ENCODE measurements at regions not wholly inside any gene's neighbourhood (a gene's known extent, or its start where the extent isn't known, plus 50 kb on each side); places are given as distances from the start of the nearest gene placed in this dataset.
"Not testable (repeated sequence)": the region's sequence is repeated elsewhere in the genome, so short reads cannot be mapped to it uniquely, and the experiment has no call there.

- Mint-ChIP-seq H3K4me3 (ENCODE audit: unreplicated experiment) (no peak overlapping the region), H3K27me3 (ENCODE audit: insufficient read depth, unreplicated experiment) (no peaks in the 10 kb centered on the region), H3K9me3 (ENCODE audit: unreplicated experiment) (peaks cover 10% of the 10 kb centered on the region), H3K4me1 (ENCODE audit: low read depth, unreplicated experiment) (no peaks in the 10 kb centered on the region), H3K27ac (ENCODE audit: unreplicated experiment) (no peak overlapping the region), H3K36me3 (ENCODE audit: insufficient read depth, unreplicated experiment) (no peaks in the 10 kb centered on the region)
- Histone ChIP-seq H3K36me3 (ENCODE audit: control insufficient read depth, insufficient read depth, low read length) (no peaks in the 10 kb centered on the region), H3K4me1 (no peaks in the 10 kb centered on the region), H3K9me3 (no peaks in the 10 kb centered on the region), H3K4me3 (ENCODE audit: low read depth, low read length) (no peak overlapping the region), H3K27me3 (replicated peaks; ENCODE audit: control insufficient read depth, insufficient read depth, low read length) (no peaks in the 10 kb centered on the region)
- ChIA-PET POLR2A (no interaction called here), CTCF (no interaction called here)
- TF ChIP-seq CTCF (IDR thresholded peaks at IDR 0.05; ENCODE audit: insufficient read depth in 1 of 2, low read depth in 1 of 2, low read length in 1 of 2, severe bottlenecking in 1 of 2, unreplicated experiment in 1 of 2): no peak
- no TSS peak for BruUV-seq (replicated peaks)
- no peak for DNase-seq
- intact Hi-C loops (cut with micrococcal nuclease; ENCODE audit: unreplicated experiment): no loop called here
These were observed 60.5 kb downstream of the DSEL start for GRCh38 chr18:67455890-67456501.

- no peaks in the 10 kb centered on the region for H3K27me3 Mint-ChIP-seq (ENCODE audit: insufficient read depth, unreplicated experiment)
- H3K36me3 Mint-ChIP-seq (ENCODE audit: insufficient read depth, unreplicated experiment): no peaks in the 10 kb centered on the region
- Histone ChIP-seq H3K9me3 (no peaks in the 10 kb centered on the region), H3K27me3 (replicated peaks; ENCODE audit: control insufficient read depth, insufficient read depth, low read length) (no peaks in the 10 kb centered on the region), H3K4me1 (no peaks in the 10 kb centered on the region), H3K36me3 (ENCODE audit: control insufficient read depth, insufficient read depth, low read length) (no peaks in the 10 kb centered on the region), H3K4me3 (ENCODE audit: low read depth, low read length) (no peak overlapping the region)
- ChIA-PET POLR2A (no interaction called here), CTCF (no interaction called here)
- no peaks in the 10 kb centered on the region for H3K4me1 Mint-ChIP-seq (ENCODE audit: low read depth, unreplicated experiment)
- no TSS peak for BruUV-seq (replicated peaks)
- peaks cover 10% of the 10 kb centered on the region for H3K9me3 Mint-ChIP-seq (ENCODE audit: unreplicated experiment)
- intact Hi-C loops (cut with micrococcal nuclease; ENCODE audit: unreplicated experiment): no loop called here
- no peak for DNase-seq
- no peak overlapping the region for H3K27ac Mint-ChIP-seq (ENCODE audit: unreplicated experiment)
- no peak for TF ChIP-seq CTCF (IDR thresholded peaks at IDR 0.05; ENCODE audit: insufficient read depth in 1 of 2, low read depth in 1 of 2, low read length in 1 of 2, severe bottlenecking in 1 of 2, unreplicated experiment in 1 of 2)
- H3K4me3 Mint-ChIP-seq (ENCODE audit: unreplicated experiment): no peak overlapping the region
These were observed 62.6 kb downstream of the DSEL start for GRCh38 chr18:67453901-67454300.

GRCh38 chr18:67451960-67452359 is 64.6 kb downstream of the DSEL start:
- no peaks in the 10 kb centered on the region for H3K27me3 ChIP-seq (replicated peaks; ENCODE audit: control insufficient read depth, insufficient read depth, low read length)
- H3K9me3 Mint-ChIP-seq (ENCODE audit: unreplicated experiment): peaks cover 10% of the 10 kb centered on the region
- POLR2A ChIA-PET: no interaction called here
- no peak overlapping the region for H3K4me3 Mint-ChIP-seq (ENCODE audit: unreplicated experiment)
- no TSS peak for BruUV-seq (replicated peaks)
- H3K36me3 ChIP-seq (ENCODE audit: control insufficient read depth, insufficient read depth, low read length): no peaks in the 10 kb centered on the region
- no peaks in the 10 kb centered on the region for H3K9me3 ChIP-seq
- H3K27me3 Mint-ChIP-seq (ENCODE audit: insufficient read depth, unreplicated experiment): no peaks in the 10 kb centered on the region
- no peak overlapping the region for H3K27ac Mint-ChIP-seq (ENCODE audit: unreplicated experiment)
- no peak overlapping the region for H3K4me3 ChIP-seq (ENCODE audit: low read depth, low read length)
- no peaks in the 10 kb centered on the region for H3K36me3 Mint-ChIP-seq (ENCODE audit: insufficient read depth, unreplicated experiment)
- intact Hi-C loops (cut with micrococcal nuclease; ENCODE audit: unreplicated experiment): no loop called here
- CTCF ChIA-PET: no interaction called here
- DNase-seq: no peak
- TF ChIP-seq CTCF (IDR thresholded peaks at IDR 0.05; ENCODE audit: insufficient read depth in 1 of 2, low read depth in 1 of 2, low read length in 1 of 2, severe bottlenecking in 1 of 2, unreplicated experiment in 1 of 2): no peak
- H3K4me1 Mint-ChIP-seq (ENCODE audit: low read depth, unreplicated experiment): no peaks in the 10 kb centered on the region
- H3K4me1 ChIP-seq: no peaks in the 10 kb centered on the region

- CTCF ChIA-PET; intact Hi-C loops (cut with micrococcal nuclease; ENCODE audit: unreplicated experiment); BruUV-seq (replicated peaks): not testable (repeated sequence)
These were observed 65.4 kb downstream of the DSEL start for GRCh38 chr18:67451101-67451500.

More at GRCh38 chr18:67451101-67451500, 65.4 kb downstream of the DSEL start:
- H3K36me3 ChIP-seq (ENCODE audit: control insufficient read depth, insufficient read depth, low read length); H3K36me3 Mint-ChIP-seq (ENCODE audit: insufficient read depth, unreplicated experiment); H3K4me1 ChIP-seq; H3K27me3 Mint-ChIP-seq (ENCODE audit: insufficient read depth, unreplicated experiment); H3K4me3 Mint-ChIP-seq (ENCODE audit: unreplicated experiment); H3K4me1 Mint-ChIP-seq (ENCODE audit: low read depth, unreplicated experiment); POLR2A ChIA-PET; H3K27ac Mint-ChIP-seq (ENCODE audit: unreplicated experiment); H3K27me3 ChIP-seq (replicated peaks; ENCODE audit: control insufficient read depth, insufficient read depth, low read length); H3K4me3 ChIP-seq (ENCODE audit: low read depth, low read length); H3K9me3 ChIP-seq; DNase-seq: not testable (repeated sequence)
- H3K9me3 Mint-ChIP-seq (ENCODE audit: unreplicated experiment): peaks cover 10% of the 10 kb centered on the region

Data from Caco-2 (cell line).